HEK293 (cell line): ENCODE measurements at regions not wholly inside any gene's neighbourhood (a gene's known extent, or its start where the extent isn't known, plus 50 kb on each side); places are given as distances from the start of the nearest gene placed in this dataset.

ENCODE experiments used
- CTCF ChIA-PET: fragments of 350-600 bp; formaldehyde crosslinking; extraction: SDS; loops from one replicate; lab custom pipeline; 2021; ENCODE audit warnings: antibody characterized with exemption; lab: Yijun Ruan, JAX
- POLR2A ChIA-PET: fragments of 300-600 bp; formaldehyde crosslinking; extraction: SDS; loops from one replicate; lab custom pipeline; 2020; ENCODE audit warnings: antibody characterized with exemption, inconsistent platforms; lab: Yijun Ruan, JAX
- H3K27ac ChIP-seq: fragments of 200-500 bp; sonication (Bioruptor generic); 2 replicates; pipeline ENCODE4 v1.5.1; 2014; ENCODE audit warnings: low read depth, low read length, control low read depth, inconsistent platforms; ENCODE audit errors: extremely low read depth
- H3K36me3 ChIP-seq, 2 experiments: fragments of 200-500 bp in 1 of 2; sonication (Bioruptor generic) in 1 of 2; 1 replicate in 1 of 2; 2 replicates in 1 of 2; pipeline ENCODE4 v1.5.1; 2014 to 2017; ENCODE audit warnings: inconsistent platforms in 2 of 2, low read length in 2 of 2; ENCODE audit not compliant: control insufficient read depth in 2 of 2, insufficient read depth in 1 of 2
- H3K4me1 ChIP-seq: fragments of 200-500 bp; sonication (Bioruptor generic); 2 replicates; pipeline ENCODE4 v1.5.1; 2014; ENCODE audit warnings: mild to moderate bottlenecking, low read length, inconsistent platforms; ENCODE audit not compliant: control insufficient read depth, insufficient read depth
- H3K4me3 ChIP-seq: 2 replicates; pipeline ENCODE4 v1.5.1; 2011; ENCODE audit warnings: low read depth, mild to moderate bottlenecking, control low read depth, low read length, moderate library complexity
- H3K9me3 ChIP-seq: fragments of 200-500 bp; sonication (Bioruptor generic); 2 replicates; pipeline ENCODE4 v1.5.1; 2014; ENCODE audit warnings: low read depth, low read length, inconsistent platforms; ENCODE audit not compliant: control insufficient read depth, insufficient read depth
- EGR2 ChIP-seq: fragments of 450-650 bp; formaldehyde crosslinking; IDR thresholded peaks from 2 replicates; pipeline ENCODE4 v1.5.1; 2016; ENCODE audit warnings: low read depth, missing biosample characterization, missing genetic modification characterization
- HOXA7 ChIP-seq: sonication (generic); formaldehyde crosslinking; IDR thresholded peaks from 2 replicates; pipeline ENCODE4 v1.8.1; 2022; ENCODE audit warnings: missing genetic modification reagents, borderline replicate concordance
- MYNN ChIP-seq: fragments of 450-650 bp; formaldehyde crosslinking; IDR thresholded peaks from 2 replicates; pipeline ENCODE4 v1.5.1; 2016; ENCODE audit warnings: missing biosample characterization, missing genetic modification characterization, borderline replicate concordance
- MZF1 ChIP-seq: fragments of 450-650 bp; formaldehyde crosslinking; IDR thresholded peaks from 2 replicates; pipeline ENCODE4 v1.5.1; 2017; ENCODE audit warnings: missing biosample characterization, missing genetic modification characterization, borderline replicate concordance
- SP3 ChIP-seq: fragments of 450-650 bp; formaldehyde crosslinking; IDR thresholded peaks from 2 replicates; pipeline ENCODE4 v1.5.1; 2016; ENCODE audit warnings: missing biosample characterization, missing genetic modification characterization
- ZBTB26 ChIP-seq: fragments of 450-650 bp; formaldehyde crosslinking; optimal IDR thresholded peaks from 2 replicates; pipeline ENCODE3; 2016; ENCODE audit warnings: missing biosample characterization, mild to moderate bottlenecking, missing genetic modification characterization
- ZBTB8A ChIP-seq: fragments of 450-650 bp; formaldehyde crosslinking; IDR thresholded peaks from 2 replicates; pipeline ENCODE4 v1.5.1; 2016; ENCODE audit warnings: missing biosample characterization, missing genetic modification characterization
- ZNF133 ChIP-seq: fragments of 450-650 bp; formaldehyde crosslinking; IDR thresholded peaks from 2 replicates; pipeline ENCODE4 v1.5.1; 2016; ENCODE audit warnings: missing biosample characterization, missing genetic modification characterization
- ZNF169 ChIP-seq: fragments of 450-650 bp; formaldehyde crosslinking; IDR thresholded peaks from 2 replicates; pipeline ENCODE4 v1.5.1; 2016; ENCODE audit warnings: missing biosample characterization, missing genetic modification characterization
- ZNF175 ChIP-seq: fragments of 450-650 bp; formaldehyde crosslinking; IDR thresholded peaks from 2 replicates; pipeline ENCODE4 v1.5.1; 2016; ENCODE audit warnings: missing biosample characterization, missing genetic modification characterization
- ZNF239 ChIP-seq: fragments of 450-650 bp; formaldehyde crosslinking; IDR thresholded peaks from 2 replicates; pipeline ENCODE4 v1.5.1; 2016; ENCODE audit warnings: missing biosample characterization, missing genetic modification characterization
- ZNF248 ChIP-seq: fragments of 450-650 bp; formaldehyde crosslinking; IDR thresholded peaks from 2 replicates; pipeline ENCODE4 v1.5.1; 2017; ENCODE audit warnings: missing biosample characterization, missing genetic modification characterization
- ZNF350 ChIP-seq: fragments of 450-650 bp; formaldehyde crosslinking; IDR thresholded peaks from 2 replicates; pipeline ENCODE4 v1.5.0; 2017; ENCODE audit warnings: missing biosample characterization, mild to moderate bottlenecking, missing genetic modification characterization
- ZNF449 ChIP-seq: fragments of 450-650 bp; formaldehyde crosslinking; IDR thresholded peaks from 2 replicates; pipeline ENCODE4 v1.5.1; 2017; ENCODE audit warnings: missing biosample characterization, mild to moderate bottlenecking, missing genetic modification characterization, moderate library complexity
- ZNF571 ChIP-seq: fragments of 450-650 bp; formaldehyde crosslinking; IDR thresholded peaks from 2 replicates; pipeline ENCODE4 v1.5.0; 2017; ENCODE audit warnings: missing biosample characterization, missing genetic modification characterization
- ZNF610 ChIP-seq: fragments of 450-650 bp; formaldehyde crosslinking; IDR thresholded peaks from 2 replicates; pipeline ENCODE4 v1.5.1; 2016; ENCODE audit warnings: missing biosample characterization, missing genetic modification characterization, borderline replicate concordance
- ZNF639 ChIP-seq: fragments of 450-650 bp; formaldehyde crosslinking; IDR thresholded peaks from 2 replicates; pipeline ENCODE4 v1.5.1; 2016; ENCODE audit warnings: missing biosample characterization, missing genetic modification characterization
- ZNF658 ChIP-seq: fragments of 450-650 bp; formaldehyde crosslinking; IDR thresholded peaks from 2 replicates; pipeline ENCODE4; 2016; ENCODE audit warnings: missing biosample characterization, missing genetic modification characterization
- ZNF747 ChIP-seq: fragments of 450-650 bp; formaldehyde crosslinking; IDR thresholded peaks from 2 replicates; pipeline ENCODE4 v1.5.1; 2016; ENCODE audit warnings: missing biosample characterization, missing genetic modification characterization
- ZNF768 ChIP-seq: fragments of 450-650 bp; formaldehyde crosslinking; IDR thresholded peaks from 2 replicates; pipeline ENCODE4 v1.5.1; 2018; ENCODE audit warnings: missing biosample characterization, mild to moderate bottlenecking, missing genetic modification characterization
- ZNF785 ChIP-seq: fragments of 450-650 bp; formaldehyde crosslinking; IDR thresholded peaks from 2 replicates; pipeline ENCODE4 v1.5.1; 2016; ENCODE audit warnings: missing biosample characterization, missing genetic modification characterization
- ZNF830 ChIP-seq: fragments of 450-650 bp; IDR thresholded peaks from 2 replicates; pipeline ENCODE4 v1.5.0; 2018; ENCODE audit warnings: missing biosample characterization, missing genetic modification characterization, low read depth, mild to moderate bottlenecking, moderate library complexity
- ZNF843 ChIP-seq: fragments of 450-650 bp; formaldehyde crosslinking; IDR thresholded peaks from 2 replicates; pipeline ENCODE4 v1.5.1; 2016; ENCODE audit warnings: missing biosample characterization, missing genetic modification characterization

GRCh38 chr1:80194221-80194620 is 1187.7 kb upstream of the ADGRL4 start (continued):
- no peak for TF ChIP-seq ZNF350 (tag by site-specific recombination)
- no peak for TF ChIP-seq ZNF785 (tag by site-specific recombination)
- no peak for TF ChIP-seq EGR2 (tag by site-specific recombination)
- TF ChIP-seq MYNN, result no peak
- no peak for TF ChIP-seq ZNF610 (tag by site-specific recombination)
- TF ChIP-seq ZNF747 (tag by site-specific recombination), result no peak
- no peak for TF ChIP-seq ZNF248 (tag by site-specific recombination)
- TF ChIP-seq ZNF449 (tag by site-specific recombination), result no peak
- TF ChIP-seq HOXA7 (CRISPR knock-in tag), result no peak
- TF ChIP-seq MZF1 (tag by site-specific recombination), result no peak
- no peak for TF ChIP-seq ZNF133 (tag by site-specific recombination)

GRCh38 chr1:80181418-80181817 is 1174.9 kb upstream of the ADGRL4 start:
- no peaks in the 10 kb centered on the region for H3K4me1 ChIP-seq
- no peaks in the 10 kb centered on the region for H3K36me3 ChIP-seq
- TF ChIP-seq ZNF830 (tag by site-specific recombination), result no peak
- TF ChIP-seq ZNF843, result no peak
- no peak for TF ChIP-seq ZNF658 (tag by site-specific recombination)
- TF ChIP-seq ZNF747 (tag by site-specific recombination), result no peak
- no peak for TF ChIP-seq ZNF175 (tag by site-specific recombination)
- TF ChIP-seq ZBTB8A, result no peak
- no peak for TF ChIP-seq ZNF571 (tag by site-specific recombination)
- no peak for TF ChIP-seq ZNF169 (tag by site-specific recombination)
- TF ChIP-seq SP3, result no peak
- TF ChIP-seq ZNF239 (tag by site-specific recombination), result no peak
- POLR2A ChIA-PET, result no interaction called here
- no peak overlapping the region for H3K4me3 ChIP-seq
- CTCF ChIA-PET, result no interaction called here
- no peaks in the 10 kb centered on the region for H3K9me3 ChIP-seq
- no peak overlapping the region for H3K27ac ChIP-seq

- Histone ChIP-seq H3K9me3 (no peaks in the 10 kb centered on the region), H3K4me3 (no peak overlapping the region), H3K4me1 (no peaks in the 10 kb centered on the region), H3K27ac (no peak overlapping the region), H3K36me3 (no peaks in the 10 kb centered on the region)
- TF ChIP-seq ZBTB26 (tag by site-specific recombination) (no peak), ZNF768 (tag by site-specific recombination) (no peak), ZNF639 (tag by site-specific recombination) (no peak)
- CTCF ChIA-PET, result interaction anchor here (0.5 kb wide), 1 partner anchor 145 kb away, joined by 3 read pairs; no protein-coding TSS in a partner anchor
- POLR2A ChIA-PET, result no interaction called here
These were observed 1165.1 kb upstream of the ADGRL4 start for GRCh38 chr1:80171631-80172030.
